Activated B cell treated with CpG ODN at 0.5 μM for 24 hours (primary cell): ENCODE measurements at regions not wholly inside any gene's neighbourhood (a gene's known extent, or its start where the extent isn't known, plus 50 kb on each side); places are given as distances from the start of the nearest gene placed in this dataset.

Experiments used
- ATAC-seq: fragments of 200-7000 bp; cut with Tn5 transposase; one replicate; pipeline ENCODE4 v1.10.0; 2021; ENCODE audit warnings: low read depth, mild to moderate bottlenecking, moderate library complexity
- CTCF ChIA-PET: fragments of 350-600 bp; sonication (Branson Sonifier 250); formaldehyde crosslinking; loops from one replicate; lab custom pipeline; 2021; ENCODE audit warnings: antibody characterized with exemption; lab: Charles Lee
- POLR2A ChIA-PET: fragments of 350-600 bp; sonication (Branson Sonifier 250); formaldehyde crosslinking; loops from one replicate; lab custom pipeline; 2021; ENCODE audit warnings: antibody characterized with exemption; lab: Charles Lee
- DNase-seq: peaks from one replicate; pipeline ENCODE4 v3.0.0; 2022
- H3K27ac Mint-ChIP-seq: one replicate; pipeline ENCODE4 v1.8.0; 2020; ENCODE audit warnings: mixed read lengths
- H3K27me3 Mint-ChIP-seq: one replicate; pipeline ENCODE4 v1.8.0; 2021; ENCODE audit warnings: mixed read lengths
- H3K36me3 Mint-ChIP-seq: one replicate; pipeline ENCODE4 v1.8.0; 2021; ENCODE audit warnings: low read depth, mixed read lengths
- H3K4me1 Mint-ChIP-seq: one replicate; pipeline ENCODE4 v1.8.0; 2021; ENCODE audit warnings: mixed read lengths
- H3K4me3 Mint-ChIP-seq: one replicate; pipeline ENCODE4 v1.8.0; 2020; ENCODE audit warnings: mild to moderate bottlenecking, mixed read lengths
- H3K9me3 Mint-ChIP-seq: one replicate; pipeline ENCODE4 v1.8.0; 2020; ENCODE audit warnings: mixed read lengths
- CTCF ChIP-seq: fragments of 200-600 bp; IDR thresholded peaks from one replicate; pipeline ENCODE4 v1.8.0; 2022; ENCODE audit warnings: antibody characterized with exemption, mild to moderate bottlenecking
- intact Hi-C: fragments of 100-400 bp; cut with micrococcal nuclease; formaldehyde crosslinking; loops from one replicate; pipeline ENCODE4 v1.15.1; 2024

DNA sequence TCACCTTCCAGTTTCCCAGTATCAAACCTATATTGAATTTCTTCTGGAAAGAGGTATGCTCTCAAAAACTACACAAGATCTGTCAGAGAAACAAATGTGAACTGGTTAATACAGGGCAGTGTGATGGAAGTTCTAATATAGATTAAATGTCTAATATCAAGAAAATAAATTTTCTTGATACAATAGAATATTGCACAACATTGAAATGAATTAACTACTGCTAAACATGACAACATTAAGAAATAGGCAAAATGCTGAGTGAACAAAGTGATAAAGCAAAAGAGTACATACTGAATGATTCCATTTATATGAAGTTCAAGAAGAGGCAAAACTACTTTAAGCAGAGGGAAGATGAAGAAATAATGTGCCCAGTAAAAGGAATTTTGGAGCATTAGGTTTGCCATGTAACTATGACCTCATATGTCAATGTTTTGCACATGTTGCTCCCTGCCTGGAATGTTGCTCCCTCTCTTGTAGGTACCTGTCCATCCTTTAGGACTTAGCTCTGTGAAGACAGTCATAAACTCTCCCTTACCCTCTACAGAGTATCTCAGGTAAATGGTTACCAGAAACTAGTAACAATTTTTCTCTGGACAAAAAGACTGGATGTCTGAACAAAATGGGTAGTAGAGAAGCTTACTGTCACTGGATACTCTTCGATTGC lies 339.0 kb downstream of the RAD51AP2 start:
- Mint-ChIP-seq H3K9me3 (no peaks in the 10 kb centered on the region), H3K4me3 (no peak overlapping the region), H3K36me3 (no peaks in the 10 kb centered on the region), H3K27me3 (no peaks in the 10 kb centered on the region), H3K27ac (no peak overlapping the region), H3K4me1 (peaks cover 27% of the 10 kb centered on the region)
- ATAC-seq (no peak), DNase-seq (no peak)
- ChIA-PET POLR2A (no interaction called here), CTCF (no interaction called here)
- TF ChIP-seq CTCF = no peak
- intact Hi-C loops = no loop called here

DNA sequence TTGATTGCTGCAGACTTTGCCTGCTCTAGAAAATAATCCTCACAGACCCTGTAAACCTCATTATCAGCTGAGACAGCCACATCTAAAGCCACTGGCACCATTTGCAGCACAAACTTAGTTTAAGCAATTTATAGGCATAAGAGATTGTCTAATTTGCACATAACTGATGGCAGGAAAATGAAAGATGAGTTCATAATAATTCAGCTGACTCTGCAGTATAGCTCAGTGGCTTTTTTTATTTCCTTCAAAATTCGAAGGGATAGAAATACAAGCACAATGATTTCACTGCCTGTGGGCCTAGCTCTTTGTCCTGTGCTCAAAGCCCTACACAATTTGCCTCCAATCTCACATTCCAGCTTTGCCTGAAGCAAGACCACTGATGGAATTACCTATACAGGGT lies 341.2 kb downstream of the RAD51AP2 start:
- H3K27ac Mint-ChIP-seq = no peak overlapping the region

DNA sequence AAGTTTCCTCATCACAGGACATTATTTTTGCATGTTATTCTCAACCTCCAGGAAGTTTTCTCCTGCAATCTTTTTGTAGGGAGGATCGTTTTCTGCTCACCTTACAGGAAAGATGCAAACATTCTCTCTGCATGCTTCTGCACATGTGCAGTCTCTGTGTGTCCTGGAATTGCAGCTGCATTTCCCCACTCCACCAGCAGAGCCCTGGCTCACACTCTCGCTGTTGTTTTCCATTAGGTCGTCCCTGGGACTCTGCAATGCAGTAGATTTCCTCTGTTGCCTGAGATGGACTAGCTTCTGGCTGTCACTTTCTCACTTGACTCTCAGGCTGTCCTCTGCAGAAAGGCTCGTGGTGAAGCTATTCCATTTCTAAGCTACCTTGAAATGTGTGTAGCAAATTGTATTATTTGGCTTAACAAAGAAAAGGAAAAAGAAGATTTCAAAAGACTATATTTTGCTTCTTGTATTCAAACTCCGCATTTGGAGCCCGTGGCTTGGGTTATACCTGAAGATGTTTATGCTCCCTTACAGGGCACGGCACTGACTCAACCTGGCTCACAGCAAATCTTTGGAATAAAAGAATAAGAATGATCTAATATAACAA lies 346.7 kb downstream of the RAD51AP2 start:
- Mint-ChIP-seq H3K36me3 (no peaks in the 10 kb centered on the region), H3K9me3 (no peaks in the 10 kb centered on the region), H3K27me3 (no peaks in the 10 kb centered on the region), H3K4me1 (peaks cover 23% of the 10 kb centered on the region), H3K27ac (no peak overlapping the region), H3K4me3 (no peak overlapping the region)
- no peak for TF ChIP-seq CTCF
- ATAC-seq (peak; percentile 62), DNase-seq (no peak)
- CTCF ChIA-PET = interaction anchor here (1.2 to 2.6 kb wide), 2 partner anchors 18 to 138 kb away, joined by 3 to 10 read pairs; no protein-coding TSS in a partner anchor
- intact Hi-C loops = loop anchor here (2.0 kb wide), 1 partner anchor 137 kb away; no protein-coding TSS in a partner anchor
- POLR2A ChIA-PET = no interaction called here

More for the DNA sequence above, 341.2 kb downstream of the RAD51AP2 start:
- no peaks in the 10 kb centered on the region for H3K36me3 Mint-ChIP-seq
- CTCF ChIA-PET = interaction anchor here (0.9 to 1.2 kb wide), 3 partner anchors 9 to 132 kb away, joined by 3 read pairs; no protein-coding TSS in a partner anchor
- H3K4me3 Mint-ChIP-seq = no peak overlapping the region
- H3K9me3 Mint-ChIP-seq = no peaks in the 10 kb centered on the region
- POLR2A ChIA-PET = no interaction called here
- H3K27me3 Mint-ChIP-seq = no peaks in the 10 kb centered on the region
- no peak for TF ChIP-seq CTCF
- intact Hi-C loops = no loop called here
- H3K4me1 Mint-ChIP-seq = peaks cover 26% of the 10 kb centered on the region
- ATAC-seq (no peak), DNase-seq (no peak)

GRCh38 chr2:17166506-17166905 lies 351.7 kb downstream of the RAD51AP2 start:
- POLR2A ChIA-PET = no interaction called here

More at GRCh38 chr2:17166506-17166905, 351.7 kb downstream of the RAD51AP2 start:
- TF ChIP-seq CTCF = no peak
- H3K4me1 Mint-ChIP-seq = peaks cover 29% of the 10 kb centered on the region
- no peaks in the 10 kb centered on the region for H3K36me3 Mint-ChIP-seq
- DNase-seq (no peak), ATAC-seq (peak; percentile 54)
- no peaks in the 10 kb centered on the region for H3K27me3 Mint-ChIP-seq
- H3K9me3 Mint-ChIP-seq = no peaks in the 10 kb centered on the region
- H3K4me3 Mint-ChIP-seq = peak overlapping the region; percentile 3
- H3K27ac Mint-ChIP-seq = no peak overlapping the region
- intact Hi-C loops = loop anchor here (5.0 kb wide), 1 partner anchor 36 kb away; no protein-coding TSS in a partner anchor
- CTCF ChIA-PET = interaction anchor here (1.0 kb wide), 1 partner anchor 143 kb away, joined by 3 read pairs; no protein-coding TSS in a partner anchor
